DMS53 treated with DMSO at 0.1 percent for 48 hours (cell line): ENCODE measurements at regions not wholly inside any gene's neighbourhood (a gene's known extent, or its start where the extent isn't known, plus 50 kb on each side); places are given as distances from the start of the nearest gene placed in this dataset.
"Not testable (repeated sequence)": the region's sequence is repeated elsewhere in the genome, so short reads cannot be mapped to it uniquely, and the experiment has no call there.

Experiments
- DNase-seq: peaks from one replicate; lab custom pipeline; 2025; ENCODE audit not compliant: unreplicated experiment; lab: John Stamatoyannopoulos, UW

DNA sequence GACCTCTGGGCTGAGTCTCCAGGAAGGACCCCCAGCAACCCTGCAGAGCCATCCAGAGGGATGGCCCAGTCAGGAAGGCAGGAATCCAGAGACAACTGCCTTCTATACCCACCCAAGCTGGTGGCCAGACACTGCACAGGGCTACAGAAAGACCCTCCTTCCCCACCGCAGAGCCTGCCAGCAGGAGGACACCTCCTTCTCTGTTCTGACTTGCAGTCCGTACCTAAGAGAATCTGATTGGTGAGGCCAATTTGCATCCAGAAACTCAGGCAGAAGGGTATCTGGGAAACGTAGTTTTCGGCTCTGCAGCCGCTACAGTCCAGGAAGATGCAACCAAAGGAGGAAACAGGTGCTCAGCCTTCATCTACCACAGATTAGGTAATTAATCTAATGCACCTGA lies 155.4 kb upstream of the FRG1 start:
- no peak for DNase-seq

DNA sequence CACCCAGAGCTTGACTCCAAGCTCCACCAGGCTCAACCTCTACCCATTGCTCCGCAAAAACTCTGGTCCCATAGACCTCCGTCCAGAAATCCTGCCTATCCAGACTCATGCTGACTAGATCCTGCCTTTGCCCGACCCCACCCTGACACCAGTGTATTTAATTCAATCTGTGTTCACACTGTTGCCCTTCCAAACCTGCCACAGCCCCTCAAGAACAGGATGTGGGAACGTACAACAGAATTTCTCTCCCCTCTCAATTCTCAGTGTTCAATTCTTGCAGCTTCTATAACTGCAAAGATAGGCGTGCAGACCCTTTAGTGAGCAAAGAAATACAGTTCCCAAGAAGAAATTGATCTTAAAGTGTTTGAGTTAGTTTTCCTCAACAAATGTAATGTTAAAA lies 154.2 kb upstream of the FRG1 start:
- DNase-seq: no peak

DNA sequence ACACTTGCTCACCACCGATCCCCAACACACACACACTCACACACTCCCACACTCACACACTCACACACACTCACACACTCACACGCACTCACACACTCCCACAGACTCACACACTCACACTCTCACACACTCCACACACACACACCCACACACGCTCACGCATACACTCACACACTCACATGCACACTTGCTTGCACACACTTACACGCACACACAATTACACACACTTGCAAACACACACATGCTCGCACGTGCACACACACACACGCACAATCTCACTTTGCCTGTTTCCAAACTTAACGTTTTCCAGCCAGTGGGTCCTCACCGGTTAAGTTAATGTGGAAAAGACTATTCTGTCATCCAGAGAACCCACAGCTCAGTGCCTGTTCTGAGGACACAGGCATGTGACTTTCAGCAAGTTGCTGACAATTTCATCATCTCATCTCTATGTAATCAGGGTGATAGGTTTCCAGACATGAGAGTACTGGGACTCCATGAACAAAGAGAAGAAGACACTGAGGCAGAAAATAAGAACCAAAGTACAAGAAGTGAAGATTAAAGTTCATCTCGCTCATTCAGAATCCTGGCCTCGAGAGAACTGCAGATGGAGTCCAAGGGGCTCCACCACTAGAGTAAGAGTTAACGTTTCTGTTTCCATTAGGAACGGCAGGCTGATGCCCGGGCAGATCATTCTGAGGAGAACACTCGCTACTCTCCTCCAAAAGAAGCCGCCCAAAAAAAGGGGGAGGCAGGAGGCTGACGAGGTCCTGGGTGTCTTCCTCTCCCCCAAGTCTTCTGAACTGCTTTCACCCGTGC lies 153.2 kb upstream of the FRG1 start:
- DNase-seq: no peak

DNA sequence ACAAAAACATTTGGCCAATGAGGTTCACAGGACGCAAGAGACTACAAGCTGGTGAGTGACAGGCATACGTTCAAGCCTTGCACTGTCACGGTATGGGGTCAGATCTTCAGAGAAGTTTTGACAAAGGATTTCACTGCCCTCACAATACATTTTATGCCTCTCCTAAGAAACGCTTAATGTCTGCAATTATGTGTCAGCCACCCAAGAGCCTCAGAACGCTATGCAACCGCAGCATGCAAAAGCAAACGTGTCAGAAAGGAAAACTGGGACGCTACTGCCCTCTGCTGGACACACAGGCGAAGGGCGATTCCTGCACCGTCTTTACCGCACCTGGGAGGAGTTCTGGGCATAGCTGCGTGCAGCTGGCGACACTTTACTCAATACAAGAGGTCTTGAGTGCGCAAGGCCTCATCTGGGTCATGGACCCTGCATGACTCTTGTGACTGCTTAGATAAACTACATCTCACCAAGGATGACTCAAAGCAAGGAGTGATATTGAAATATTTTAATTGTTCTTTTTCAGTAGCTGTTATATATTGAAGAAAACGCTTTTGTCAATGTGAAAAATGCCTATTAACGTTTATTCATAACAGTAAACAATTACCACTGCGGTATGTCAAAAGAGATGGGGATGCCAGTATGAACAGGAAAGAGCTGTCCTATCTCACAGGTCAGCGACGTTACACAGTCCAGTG lies 147.6 kb upstream of the FRG1 start:
- DNase-seq: peak; percentile 63

DNA sequence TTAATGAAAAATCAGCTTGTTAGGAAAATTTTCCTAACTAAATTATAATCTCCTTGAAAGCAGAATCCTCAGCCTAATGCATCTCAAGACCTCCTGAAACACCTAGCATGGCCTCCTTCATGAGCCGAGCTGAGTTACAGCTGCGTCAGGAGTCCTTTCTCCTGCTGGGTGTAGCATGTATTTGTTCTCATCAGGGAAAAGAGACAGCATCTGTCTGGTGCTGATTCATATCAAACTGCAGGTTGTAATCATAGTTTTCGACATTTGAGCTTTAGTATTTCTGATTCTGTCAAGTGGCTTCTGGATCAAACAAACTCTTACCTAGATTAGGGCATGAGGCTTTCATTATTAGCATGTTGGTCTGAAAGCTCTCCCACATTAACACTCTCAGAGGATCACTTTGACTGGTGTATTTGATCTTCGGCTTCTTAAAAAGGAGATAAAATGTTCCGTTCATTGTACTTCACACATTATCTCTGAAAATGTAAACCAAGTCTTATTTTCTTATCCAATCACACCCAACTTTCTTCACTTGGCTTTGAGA lies 140.1 kb upstream of the FRG1 start:
- DNase-seq: no peak

DNA sequence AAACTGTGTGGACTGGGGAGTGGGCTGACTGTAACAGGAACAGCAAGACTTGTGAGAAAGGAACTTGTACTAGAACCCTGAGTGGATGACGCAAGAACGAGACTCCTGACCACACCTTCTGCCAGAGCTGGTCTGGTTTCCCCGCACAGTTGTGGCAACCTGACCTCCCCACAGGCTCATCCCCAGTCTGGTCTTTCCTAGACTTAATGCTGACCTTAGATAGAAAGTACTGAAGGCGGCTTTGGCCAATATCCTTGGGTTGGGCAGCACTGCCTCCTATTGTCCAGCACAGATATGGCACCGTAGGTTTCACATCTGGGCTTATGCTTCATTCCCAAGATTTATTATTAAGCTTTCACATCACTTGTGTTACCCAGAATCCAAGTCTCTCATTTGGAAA lies 137.8 kb upstream of the FRG1 start:
- DNase-seq: no peak

DNA sequence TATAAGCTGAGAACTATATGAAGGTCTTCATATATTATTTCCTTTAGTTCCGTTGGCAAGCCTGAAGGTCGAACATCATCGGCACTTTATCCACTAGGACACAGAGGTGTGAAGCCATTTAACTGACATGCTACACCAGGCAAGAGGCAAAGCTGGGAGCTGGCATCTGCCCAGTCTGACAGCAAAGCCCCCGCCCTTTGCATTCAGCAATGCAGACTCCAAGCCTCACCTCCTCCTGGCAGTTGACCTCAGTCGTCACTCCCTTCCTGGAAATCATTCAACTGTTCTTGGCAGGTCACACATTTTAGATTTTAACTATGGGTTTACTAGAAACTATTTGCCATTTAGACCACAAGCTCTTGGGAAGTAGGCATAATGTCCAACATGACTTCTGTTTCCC lies 135.8 kb upstream of the FRG1 start:
- DNase-seq: no peak

DNA sequence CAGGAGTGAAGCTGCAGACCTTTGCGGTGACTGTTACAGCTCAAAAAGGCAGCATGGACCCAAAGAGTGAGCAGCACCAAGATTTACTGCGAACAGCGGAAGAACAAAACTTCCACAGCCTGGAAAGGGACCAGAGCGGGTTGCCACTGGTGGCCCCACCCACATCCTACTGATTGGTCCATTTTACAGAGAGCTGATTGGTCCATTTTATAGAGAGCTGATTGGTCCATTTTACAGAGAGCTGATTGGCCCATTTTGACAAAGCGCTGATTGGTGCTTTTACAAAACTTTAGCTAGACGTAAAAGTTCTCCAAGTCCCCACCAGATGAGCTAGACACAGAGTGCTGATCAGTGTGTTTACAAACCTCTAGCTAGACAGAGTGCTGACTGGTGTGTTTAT lies 134.2 kb upstream of the FRG1 start:
- no peak for DNase-seq

DNA sequence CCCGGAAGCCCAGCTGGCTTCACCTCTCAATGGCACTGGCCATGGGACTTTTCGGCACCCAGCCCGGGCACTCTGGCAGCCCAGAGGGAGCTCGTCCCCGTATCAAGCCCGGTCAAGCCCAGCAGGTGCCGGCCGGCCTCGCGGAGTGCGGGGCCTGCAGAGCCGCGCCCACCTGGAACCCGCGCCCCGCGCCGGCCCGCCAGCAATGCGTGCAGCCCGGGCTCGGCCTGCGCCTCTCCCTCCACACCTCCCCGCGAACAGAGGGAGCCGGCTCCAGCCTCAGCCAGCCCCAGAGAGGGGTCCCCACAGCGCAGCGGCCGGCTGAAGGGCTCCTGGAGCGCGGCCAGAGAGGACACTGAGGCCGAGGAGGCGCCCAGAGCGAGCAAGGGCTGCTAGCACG lies 133.6 kb upstream of the FRG1 start:
- DNase-seq: no peak

DNA sequence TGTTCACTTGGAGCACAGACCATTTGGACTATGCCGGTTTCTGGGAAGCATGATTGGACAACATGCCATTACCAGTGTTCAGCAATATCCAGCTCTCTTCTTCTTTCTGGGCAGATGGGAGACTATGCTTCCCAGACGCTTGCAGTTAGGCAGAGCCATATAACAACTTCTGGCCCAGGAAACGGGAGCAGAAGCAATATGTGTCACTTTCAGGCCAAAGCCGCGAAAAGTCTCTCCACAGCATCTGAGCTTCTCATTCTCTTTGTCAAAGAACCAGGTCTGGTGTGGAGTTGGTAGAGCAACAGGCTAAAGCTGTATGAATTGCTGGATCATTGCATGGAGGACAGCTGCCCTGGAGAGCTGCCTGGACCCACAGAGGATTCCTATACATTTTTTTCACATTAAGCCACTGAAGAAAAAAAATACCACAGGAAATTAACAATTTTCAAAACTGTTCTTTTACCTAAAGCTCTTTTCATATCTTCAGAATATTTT lies 131.4 kb upstream of the FRG1 start:
- DNase-seq: no peak

DNA sequence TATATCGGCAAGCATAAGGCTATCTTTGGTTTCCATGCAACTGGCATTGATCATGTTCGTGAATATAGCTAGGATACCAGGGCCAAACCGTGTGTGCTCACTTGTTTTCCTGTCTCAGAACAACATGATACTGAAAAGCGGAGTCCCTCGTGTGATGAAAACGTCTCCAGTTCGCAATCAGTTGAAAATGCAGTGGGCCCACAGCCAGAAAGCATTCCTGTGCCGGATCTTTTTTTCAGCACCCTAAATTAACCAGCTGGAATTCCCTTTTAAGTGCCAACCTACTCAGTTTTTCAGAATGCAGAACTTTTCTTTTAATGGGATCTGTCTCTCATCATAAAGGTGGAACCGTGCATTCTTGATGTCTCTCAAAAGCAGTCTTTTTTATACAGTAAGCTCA lies 130.8 kb upstream of the FRG1 start:
- no peak for DNase-seq

DNA sequence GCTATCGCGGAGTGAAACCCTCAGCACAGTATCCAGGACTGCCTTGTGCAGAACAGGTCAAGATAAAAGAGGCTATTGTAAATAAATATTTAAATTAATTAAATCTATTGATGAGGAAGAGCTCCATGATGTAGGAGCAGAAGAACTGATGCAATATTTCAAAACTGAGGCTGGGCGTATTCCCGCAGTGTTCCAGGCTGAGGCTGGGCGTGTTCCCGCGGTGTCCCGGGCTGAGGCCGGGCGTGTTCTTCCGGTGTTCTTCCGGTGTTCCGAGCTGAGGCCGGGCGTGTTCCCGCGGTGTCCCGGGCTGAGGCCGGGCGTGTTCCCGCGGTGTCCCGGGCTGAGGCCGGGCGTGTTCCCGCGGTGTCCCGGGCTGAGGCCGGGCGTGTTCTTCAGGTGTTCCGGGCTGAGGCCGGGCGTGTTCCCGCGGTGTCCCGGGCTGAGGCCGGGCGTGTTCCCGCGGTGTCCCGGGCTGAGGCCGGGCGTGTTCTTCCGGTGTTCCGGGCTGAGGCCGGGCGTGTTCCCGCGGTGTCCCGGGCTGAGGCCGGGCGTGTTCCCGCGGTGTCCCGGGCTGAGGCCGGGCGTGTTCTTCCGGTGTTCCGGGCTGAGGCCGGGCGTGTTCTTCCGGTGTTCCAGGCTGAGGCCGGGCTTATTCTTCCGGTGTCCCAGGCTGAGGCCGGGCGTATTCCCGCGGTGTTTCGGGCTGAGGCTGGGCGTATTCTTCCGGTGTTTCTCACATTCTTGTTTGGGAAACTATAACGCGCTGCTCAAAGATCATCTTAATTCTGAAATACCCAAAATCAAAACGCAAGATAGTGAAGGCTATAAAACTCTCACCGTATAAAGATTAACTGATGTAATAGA lies 130.1 kb upstream of the FRG1 start:
- not testable (repeated sequence) for DNase-seq

DNA sequence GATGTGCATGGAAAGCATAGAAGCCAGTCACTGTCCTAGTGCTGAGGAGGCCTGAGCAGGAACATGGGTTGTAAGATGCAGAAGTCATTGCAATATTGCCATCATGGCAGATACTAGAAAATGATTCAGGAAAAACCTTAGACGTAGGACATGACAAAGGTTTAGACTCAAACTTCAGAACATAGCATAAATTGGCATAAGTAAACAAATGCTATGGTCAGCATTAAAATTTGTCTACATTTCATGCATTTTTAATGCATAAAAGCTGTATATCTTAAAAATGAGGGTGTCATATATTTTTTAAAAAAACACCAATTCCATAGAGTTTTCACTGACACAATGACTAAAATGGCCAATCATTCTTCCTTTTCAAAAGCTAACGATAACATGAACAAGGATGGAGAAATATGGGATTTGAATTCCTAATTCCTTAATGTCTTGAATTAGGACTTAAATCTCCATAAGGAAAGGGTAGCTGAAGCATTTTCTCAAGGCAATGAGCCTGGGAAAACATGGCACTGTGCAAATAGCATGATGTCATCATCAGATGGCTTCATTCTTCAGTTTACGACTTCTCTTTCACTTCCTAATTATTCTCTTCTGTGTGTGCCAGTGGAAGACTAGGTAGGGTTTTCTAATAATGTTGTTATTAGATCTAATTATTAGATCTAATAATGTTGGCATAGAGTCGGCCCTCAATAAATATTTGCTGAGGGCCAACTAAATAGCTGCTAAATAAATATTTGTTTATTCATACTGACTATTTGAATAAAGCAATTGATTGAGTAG lies 125.1 kb upstream of the FRG1 start:
- DNase-seq: peak; percentile 1

DNA sequence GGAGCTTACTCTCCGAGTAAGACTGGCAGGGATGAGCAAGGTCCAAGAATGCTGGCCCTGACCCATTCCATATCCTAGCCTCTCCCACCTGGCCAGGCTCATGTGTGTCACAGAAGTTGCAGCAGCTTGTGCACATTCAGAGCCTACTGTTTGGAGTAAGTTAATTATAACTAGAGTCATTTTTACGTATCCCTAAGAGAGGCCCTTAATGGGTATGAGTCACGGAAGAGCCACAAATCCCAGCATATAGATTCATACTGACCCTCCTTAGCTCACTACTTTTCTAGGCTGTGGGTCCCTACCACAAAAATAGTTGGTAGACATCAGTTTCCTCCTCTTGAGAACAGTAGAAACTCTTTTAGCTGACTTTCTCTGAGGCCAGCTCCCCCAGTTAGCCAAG lies 118.3 kb upstream of the FRG1 start:
- no peak for DNase-seq

DNA sequence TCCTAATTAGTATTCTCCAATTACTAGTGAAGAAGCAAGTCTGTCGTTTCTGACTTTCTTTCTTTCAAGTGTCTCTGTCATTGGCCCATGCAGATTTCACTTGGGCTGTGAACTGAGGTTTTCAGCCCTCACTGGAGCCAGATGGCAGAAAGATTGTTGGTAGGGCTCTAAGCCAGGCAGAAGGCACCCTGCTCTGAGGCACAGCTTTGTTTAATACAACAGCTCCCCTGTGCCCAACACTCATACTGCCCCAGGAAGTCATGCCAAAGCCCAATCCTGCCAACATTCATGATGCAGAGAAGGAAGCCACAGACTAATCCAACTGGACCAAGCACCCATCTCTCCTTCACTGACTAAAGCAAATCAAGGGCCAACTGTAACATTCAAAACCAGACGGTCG lies 117.1 kb upstream of the FRG1 start:
- DNase-seq: no peak

DNA sequence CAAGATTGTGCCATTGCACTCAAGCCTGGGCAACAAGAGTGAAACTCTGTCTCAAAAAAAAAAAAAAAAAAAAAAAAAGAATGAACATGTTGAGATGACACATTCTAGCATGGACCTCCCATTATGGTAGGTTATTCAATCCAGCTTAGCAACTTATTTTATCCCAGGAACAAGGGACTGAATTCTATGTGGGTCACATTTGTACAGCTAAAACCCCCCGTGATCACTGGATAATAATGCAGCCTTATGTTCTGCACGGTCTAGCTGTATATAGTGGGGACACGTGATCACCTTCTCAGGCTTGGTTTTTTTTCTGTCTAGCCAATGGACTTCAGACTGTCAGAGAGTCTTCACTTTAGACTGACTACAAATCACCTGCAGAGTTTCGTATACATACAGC lies 115.2 kb upstream of the FRG1 start:
- no peak for DNase-seq

DNA sequence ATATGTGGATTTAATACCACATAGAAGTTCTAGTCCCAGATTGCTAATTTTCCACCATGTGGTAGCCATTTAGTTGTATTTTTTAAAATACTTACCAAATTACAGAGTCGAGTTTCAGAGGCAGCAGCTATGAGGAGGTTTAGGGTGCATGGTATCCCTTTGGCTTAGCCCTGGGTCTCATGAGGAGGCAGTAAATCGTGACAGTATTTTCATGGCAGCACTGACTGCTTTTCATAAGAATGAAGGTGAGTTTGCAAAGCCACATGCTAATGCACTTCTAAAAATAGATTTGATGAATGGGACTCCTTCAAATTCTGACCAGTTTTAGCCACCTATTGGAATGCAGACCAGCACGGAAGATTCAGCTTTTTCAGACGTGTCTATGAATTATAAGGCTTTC lies 114.0 kb upstream of the FRG1 start:
- no peak for DNase-seq

DNA sequence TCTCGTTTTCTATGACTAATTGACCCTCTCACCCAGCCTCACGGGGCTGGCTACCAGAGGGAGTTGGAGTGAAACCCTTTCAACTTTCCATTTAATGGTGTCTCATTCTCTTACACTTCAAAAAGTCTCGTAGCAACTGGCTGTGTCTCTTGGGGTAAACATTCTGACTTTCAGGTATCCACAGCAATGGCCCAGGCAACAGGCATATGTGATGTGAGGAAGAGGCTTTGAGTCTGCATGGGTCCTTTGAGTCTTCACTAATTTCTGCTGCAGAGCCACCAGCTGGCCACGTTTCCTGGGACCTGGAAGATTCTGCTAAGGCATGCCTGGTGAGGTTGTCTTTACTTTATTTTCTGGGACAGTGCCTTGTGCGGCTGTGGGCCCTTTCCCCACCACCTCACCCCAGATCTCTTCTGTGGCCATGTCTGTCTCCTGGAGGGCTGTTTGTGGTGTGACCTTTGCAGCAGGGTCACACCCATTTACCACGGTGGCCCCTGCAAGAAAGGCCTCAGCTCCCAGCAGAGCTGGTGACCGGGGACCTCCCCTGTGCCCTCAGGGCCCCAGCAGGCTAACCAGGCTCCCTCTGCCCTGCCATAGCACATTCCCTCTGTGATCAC lies 112.5 kb upstream of the FRG1 start:
- DNase-seq: no peak

DNA sequence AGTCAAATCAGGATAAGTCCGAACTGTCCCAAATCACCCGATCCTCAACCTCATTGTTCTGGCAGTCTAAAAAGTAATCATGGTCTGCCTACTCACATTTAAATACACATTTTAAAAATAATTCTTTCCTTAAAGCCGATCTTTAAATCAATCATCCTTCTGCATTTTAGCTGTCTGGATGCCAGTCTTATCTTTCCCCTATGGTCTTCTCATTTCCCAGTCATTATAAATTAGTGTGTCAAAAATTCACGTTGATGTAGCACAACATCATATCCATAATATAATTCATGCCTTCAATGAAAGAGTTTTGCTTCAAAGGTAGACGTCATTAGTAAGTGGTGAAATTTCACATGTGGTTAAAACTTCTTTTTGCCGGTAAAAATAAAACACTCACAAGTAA lies 108.1 kb upstream of the FRG1 start:
- DNase-seq: no peak

DNA sequence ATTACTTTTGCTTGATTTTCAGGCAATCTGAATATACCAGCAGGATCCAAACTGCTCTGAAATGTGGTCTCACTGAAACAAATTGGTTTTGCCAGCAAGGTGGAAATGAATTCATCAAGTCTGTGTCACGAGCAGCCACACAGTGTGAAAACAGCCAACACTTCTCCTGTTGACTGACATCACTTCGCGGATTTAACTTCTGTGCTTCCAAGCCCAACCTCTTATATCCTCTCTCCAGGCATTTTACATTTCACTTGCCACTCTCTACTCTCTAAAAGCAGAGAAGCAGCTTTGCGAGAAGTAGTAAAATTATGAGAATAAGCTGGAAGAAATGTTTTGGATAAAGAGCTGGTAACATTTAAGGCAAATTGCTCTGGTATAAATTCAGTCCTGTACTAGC lies 106.1 kb upstream of the FRG1 start:
- no peak for DNase-seq
